ENCODE measurements at regions not wholly inside any gene's neighbourhood (a gene's known extent, or its start where the extent isn't known, plus 50 kb on each side); places are given as distances from the start of the nearest gene placed in this dataset.
"Not testable (repeated sequence)": the region's sequence is repeated elsewhere in the genome, so short reads cannot be mapped to it uniquely, and the experiment has no call there.

DNA sequence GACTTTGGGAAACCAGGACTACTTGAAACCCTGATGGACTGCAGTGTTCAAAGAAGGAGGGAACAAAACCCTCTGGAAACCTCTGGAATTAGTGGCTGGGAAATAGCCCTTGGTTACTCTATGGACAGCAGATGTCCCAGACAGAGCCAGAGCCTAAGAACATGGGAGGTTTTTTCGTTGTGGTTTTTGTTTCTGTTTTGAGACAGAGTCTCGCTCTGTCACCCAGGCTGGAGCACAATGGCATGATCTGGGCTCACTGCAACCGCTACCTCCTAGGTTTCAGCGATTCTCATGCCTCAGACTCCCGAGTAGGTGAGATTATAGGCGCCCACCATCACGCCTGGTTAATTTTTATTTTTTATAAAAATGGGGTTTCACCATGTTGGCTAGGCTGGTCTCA, 1378.7 kb downstream of the AACS start:
- H3K27me3 ChIP-seq (replicated peaks; ENCODE audit: control insufficient read depth, insufficient read depth, low read length), result no peaks in the 10 kb centered on the region

DNA sequence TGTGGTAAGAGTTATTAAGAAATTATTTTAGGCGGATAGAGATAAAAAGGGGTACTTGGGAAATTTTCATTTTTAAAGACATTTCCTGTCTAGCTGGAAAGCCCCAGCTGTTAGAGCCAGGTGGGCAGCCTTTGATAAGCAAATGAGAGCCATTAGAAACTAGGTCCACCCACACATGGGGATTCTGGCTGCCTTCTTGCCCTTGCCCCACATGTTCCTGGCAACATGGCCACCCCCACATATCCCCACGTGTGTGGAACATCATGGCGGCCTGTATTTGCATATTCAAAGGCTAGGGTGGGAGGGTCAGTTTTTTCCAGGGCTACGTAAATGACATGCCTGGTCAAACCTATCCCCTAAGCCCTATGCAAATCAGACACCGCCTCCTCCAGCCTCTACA, 1382.1 kb downstream of the AACS start:
- no peaks in the 10 kb centered on the region for H3K36me3 ChIP-seq (ENCODE audit: control insufficient read depth, insufficient read depth, low read length)
- DNase-seq (ENCODE audit: extremely low read depth, insufficient read length), result peak; percentile 4
- no peak overlapping the region for H3K4me3 ChIP-seq (replicated peaks; ENCODE audit: low read depth, low read length)
- H3K27me3 ChIP-seq (replicated peaks; ENCODE audit: control insufficient read depth, insufficient read depth, low read length), result no peaks in the 10 kb centered on the region
- TF ChIP-seq, protein P1, sequence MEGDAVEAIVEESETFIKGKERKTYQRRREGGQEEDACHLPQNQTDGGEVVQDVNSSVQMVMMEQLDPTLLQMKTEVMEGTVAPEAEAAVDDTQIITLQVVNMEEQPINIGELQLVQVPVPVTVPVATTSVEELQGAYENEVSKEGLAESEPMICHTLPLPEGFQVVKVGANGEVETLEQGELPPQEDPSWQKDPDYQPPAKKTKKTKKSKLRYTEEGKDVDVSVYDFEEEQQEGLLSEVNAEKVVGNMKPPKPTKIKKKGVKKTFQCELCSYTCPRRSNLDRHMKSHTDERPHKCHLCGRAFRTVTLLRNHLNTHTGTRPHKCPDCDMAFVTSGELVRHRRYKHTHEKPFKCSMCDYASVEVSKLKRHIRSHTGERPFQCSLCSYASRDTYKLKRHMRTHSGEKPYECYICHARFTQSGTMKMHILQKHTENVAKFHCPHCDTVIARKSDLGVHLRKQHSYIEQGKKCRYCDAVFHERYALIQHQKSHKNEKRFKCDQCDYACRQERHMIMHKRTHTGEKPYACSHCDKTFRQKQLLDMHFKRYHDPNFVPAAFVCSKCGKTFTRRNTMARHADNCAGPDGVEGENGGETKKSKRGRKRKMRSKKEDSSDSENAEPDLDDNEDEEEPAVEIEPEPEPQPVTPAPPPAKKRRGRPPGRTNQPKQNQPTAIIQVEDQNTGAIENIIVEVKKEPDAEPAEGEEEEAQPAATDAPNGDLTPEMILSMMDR (IDR thresholded peaks at IDR 0.05; ENCODE audit: insufficient read depth, low read length, poor library complexity, severe bottlenecking), result no peak

More for the DNA sequence above, 1378.7 kb downstream of the AACS start:
- no peak for DNase-seq (ENCODE audit: extremely low read depth, insufficient read length)
- Histone ChIP-seq H3K36me3 (ENCODE audit: control insufficient read depth, insufficient read depth, low read length) (no peaks in the 10 kb centered on the region), H3K4me3 (replicated peaks; ENCODE audit: low read depth, low read length) (no peak overlapping the region)
- TF ChIP-seq, protein P1 (IDR thresholded peaks at IDR 0.05; ENCODE audit: insufficient read depth, low read length, poor library complexity, severe bottlenecking), result no peak

DNA sequence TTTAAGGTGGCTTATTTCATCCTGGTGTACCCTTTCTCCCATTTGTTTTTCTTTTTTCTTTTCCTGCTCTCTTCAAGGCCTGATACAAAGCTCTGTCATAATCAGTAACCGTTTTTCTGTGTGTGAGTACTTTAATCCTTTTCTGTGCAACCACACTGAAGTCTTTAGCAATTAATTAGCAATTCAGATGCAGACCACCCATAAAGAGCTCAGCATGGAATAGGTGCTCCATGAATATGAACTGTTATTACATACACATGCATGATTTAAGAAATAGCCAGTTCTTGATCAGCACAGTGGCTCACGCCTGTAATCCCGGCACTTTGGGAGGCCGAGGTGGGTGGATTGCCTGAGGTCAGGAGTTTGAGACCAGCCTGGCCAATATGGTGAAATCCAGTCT, 1386.6 kb downstream of the AACS start:
- DNase-seq (ENCODE audit: extremely low read depth, insufficient read length), result no peak
- H3K36me3 ChIP-seq (ENCODE audit: control insufficient read depth, insufficient read depth, low read length), result no peaks in the 10 kb centered on the region
- H3K4me3 ChIP-seq (replicated peaks; ENCODE audit: low read depth, low read length), result no peak overlapping the region
- no peaks in the 10 kb centered on the region for H3K27me3 ChIP-seq (replicated peaks; ENCODE audit: control insufficient read depth, insufficient read depth, low read length)
- TF ChIP-seq, protein P1 (IDR thresholded peaks at IDR 0.05; ENCODE audit: insufficient read depth, low read length, poor library complexity, severe bottlenecking), result no peak

DNA sequence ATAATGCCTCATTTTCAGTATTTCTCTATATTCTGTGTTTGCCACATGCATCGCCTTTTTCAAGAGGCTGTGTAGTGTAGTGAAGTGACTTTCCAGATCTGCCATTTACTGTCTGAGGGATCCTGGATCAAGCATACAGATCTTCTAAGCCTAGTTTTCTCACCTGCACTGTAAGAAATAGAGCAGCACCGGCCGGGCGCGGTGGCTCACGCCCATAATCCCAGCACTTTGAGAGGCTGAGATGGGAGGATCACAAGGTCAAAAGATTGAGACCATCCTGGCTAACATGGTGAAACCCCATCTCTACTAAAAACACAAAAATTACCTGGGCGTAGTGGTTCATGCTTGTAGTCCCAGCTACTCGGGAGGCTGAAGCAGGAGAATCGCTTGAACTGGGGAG, 1387.5 kb downstream of the AACS start:
- DNase-seq (ENCODE audit: extremely low read depth, insufficient read length); H3K27me3 ChIP-seq (replicated peaks; ENCODE audit: control insufficient read depth, insufficient read depth, low read length); H3K4me3 ChIP-seq (replicated peaks; ENCODE audit: low read depth, low read length); H3K36me3 ChIP-seq (ENCODE audit: control insufficient read depth, insufficient read depth, low read length): not testable (repeated sequence)

DNA sequence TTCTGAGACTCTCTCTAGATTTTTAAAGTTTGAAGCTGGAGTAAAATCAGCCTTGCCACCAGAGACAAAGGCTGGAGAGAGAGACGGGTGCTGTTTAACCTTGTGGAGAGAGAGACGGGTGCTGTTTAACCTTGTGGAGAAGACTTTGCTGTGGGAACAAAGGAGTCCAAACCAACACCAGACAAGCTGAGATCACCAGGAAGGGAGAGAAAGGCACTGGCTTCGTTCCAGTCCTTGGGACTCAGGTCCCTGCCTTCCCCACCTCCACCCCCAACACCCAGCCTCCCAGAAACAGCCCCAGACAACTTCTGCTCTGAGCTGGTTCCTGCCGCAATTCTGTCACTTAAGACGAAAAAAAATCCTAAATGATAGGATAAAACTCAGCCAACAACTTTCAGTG, 1389.3 kb downstream of the AACS start:
- TF ChIP-seq, protein P1 (IDR thresholded peaks at IDR 0.05; ENCODE audit: insufficient read depth, low read length, poor library complexity, severe bottlenecking), result no peak
- Histone ChIP-seq H3K4me3 (replicated peaks; ENCODE audit: low read depth, low read length) (no peak overlapping the region), H3K36me3 (ENCODE audit: control insufficient read depth, insufficient read depth, low read length) (no peaks in the 10 kb centered on the region), H3K27me3 (replicated peaks; ENCODE audit: control insufficient read depth, insufficient read depth, low read length) (no peaks in the 10 kb centered on the region)
- no peak for DNase-seq (ENCODE audit: extremely low read depth, insufficient read length)

DNA sequence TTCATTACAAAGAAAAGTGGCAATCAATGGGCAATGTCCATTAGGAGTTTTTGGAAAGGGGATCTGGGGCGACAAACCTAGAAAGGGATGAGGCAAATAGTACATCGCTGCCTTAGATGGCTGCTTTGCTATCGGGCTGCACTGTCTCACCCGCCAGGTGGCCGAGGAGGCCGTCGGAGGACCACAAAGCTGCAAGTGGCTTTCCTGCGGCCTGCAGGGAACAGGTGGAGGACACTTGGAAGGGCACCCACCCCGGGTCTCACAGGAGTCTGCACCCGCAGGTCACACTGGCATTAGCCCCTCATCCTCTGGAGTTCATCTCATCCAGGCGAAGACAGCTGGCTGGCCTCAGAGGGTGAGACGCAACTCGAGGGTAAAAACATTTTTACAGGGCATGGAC, 1392.5 kb downstream of the AACS start:
- Histone ChIP-seq H3K27me3 (replicated peaks; ENCODE audit: control insufficient read depth, insufficient read depth, low read length) (no peaks in the 10 kb centered on the region), H3K36me3 (ENCODE audit: control insufficient read depth, insufficient read depth, low read length) (no peaks in the 10 kb centered on the region), H3K4me3 (replicated peaks; ENCODE audit: low read depth, low read length) (no peak overlapping the region)
- DNase-seq (ENCODE audit: extremely low read depth, insufficient read length), result no peak
- TF ChIP-seq, protein P1 (IDR thresholded peaks at IDR 0.05; ENCODE audit: insufficient read depth, low read length, poor library complexity, severe bottlenecking), result no peak

Measured in GM06990 (cell line).